ENCODE measurements at regions not wholly inside any gene's neighbourhood (a gene's known extent, or its start where the extent isn't known, plus 50 kb on each side); places are given as distances from the start of the nearest gene placed in this dataset.

- TF ChIP-seq JUND (IDR thresholded peaks at IDR 0.05; ENCODE audit: low read length) = no peak
Observed at GRCh38 chr4:82255657-82256056, 118.1 kb downstream of the HNRNPD start (continued).

All from H1 (cell line).